ENCODE measurements at regions not wholly inside any gene's neighbourhood (a gene's known extent, or its start where the extent isn't known, plus 50 kb on each side); places are given as distances from the start of the nearest gene placed in this dataset.

- TF ChIP-seq CTCF (IDR thresholded peaks at IDR 0.05): no peak
- no peak for TF ChIP-seq POLR2A (IDR thresholded peaks at IDR 0.05)
Measured at GRCh38 chr6:4703382-4703781, 72.8 kb upstream of the CDYL start.

Measured in transverse colon (tissue), 3 donors.